T-helper 17 cell (primary cell): ENCODE measurements at regions not wholly inside any gene's neighbourhood (a gene's known extent, or its start where the extent isn't known, plus 50 kb on each side); places are given as distances from the start of the nearest gene placed in this dataset.

Experiments
- ATAC-seq: fragments of 150-1000 bp; cut with Tn5 transposase; 2 replicates; pipeline ENCODE4 v1.10.0; 2021; ENCODE audit warnings: mild to moderate bottlenecking, moderate library complexity
- DNase-seq, 3 donors: peaks; one replicate each; pipeline versions ENCODE4 v3.0.0 to v3.0.0-alpha.2; 2020 to 2021
- H3K9me3 ChIP-seq: one replicate; pipeline ENCODE4 v1.7.0; 2013; ENCODE audit warnings: low read length, mild to moderate bottlenecking; ENCODE audit not compliant: control insufficient read depth, poor library complexity, severe bottlenecking
- H3K27ac Mint-ChIP-seq: one replicate; pipeline ENCODE4 v1.8.0; 2022; ENCODE audit warnings: mild to moderate bottlenecking, moderate library complexity, mixed read lengths
- H3K27me3 Mint-ChIP-seq: one replicate; pipeline ENCODE4 v1.8.0; 2022; ENCODE audit warnings: mixed read lengths
- H3K36me3 Mint-ChIP-seq: one replicate; pipeline ENCODE4 v1.8.0; 2022; ENCODE audit warnings: low read depth, mixed read lengths
- H3K4me1 Mint-ChIP-seq: one replicate; pipeline ENCODE4 v1.8.0; 2022; ENCODE audit warnings: mild to moderate bottlenecking, mixed read lengths
- H3K4me3 Mint-ChIP-seq: one replicate; pipeline ENCODE4 v1.8.0; 2022; ENCODE audit warnings: mild to moderate bottlenecking, moderate library complexity, mixed read lengths

- H3K27ac Mint-ChIP-seq, result no peak overlapping the region
- H3K36me3 Mint-ChIP-seq, result no peaks in the 10 kb centered on the region
- no peaks in the 10 kb centered on the region for H3K9me3 ChIP-seq
- DNase-seq (no peak), ATAC-seq (no peak)
- no peaks in the 10 kb centered on the region for H3K27me3 Mint-ChIP-seq
- peaks cover 6% of the 10 kb centered on the region for H3K4me1 Mint-ChIP-seq
- no peak overlapping the region for H3K4me3 Mint-ChIP-seq
Measured at GRCh38 chr7:115127399-115128021, 205.6 kb downstream of the MDFIC start.

DNA sequence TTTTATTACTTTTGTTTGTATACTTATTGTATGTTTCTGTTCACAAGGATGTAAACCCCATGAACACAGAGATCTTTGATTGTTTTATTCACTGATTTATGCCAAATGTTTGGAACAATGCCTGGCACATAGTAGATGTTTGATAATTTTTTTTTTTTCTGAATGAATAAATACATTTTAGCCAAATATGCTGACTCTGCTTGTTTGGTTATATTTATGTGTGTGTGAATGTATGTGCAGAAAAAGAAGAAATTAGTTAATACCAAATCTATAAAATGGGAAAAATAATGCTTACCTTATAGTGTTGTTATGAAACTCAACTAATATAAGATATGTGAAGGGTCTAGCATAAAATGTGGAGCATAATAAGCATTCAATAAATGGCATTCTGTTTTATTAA is 203.9 kb downstream of the MDFIC start:
- DNase-seq, result no peak
- H3K9me3 ChIP-seq, result no peaks in the 10 kb centered on the region
- Mint-ChIP-seq H3K4me1 (peaks cover 9% of the 10 kb centered on the region), H3K27me3 (no peaks in the 10 kb centered on the region), H3K27ac (no peak overlapping the region), H3K36me3 (no peaks in the 10 kb centered on the region), H3K4me3 (no peak overlapping the region)
- ATAC-seq, result no peak

- H3K27me3 Mint-ChIP-seq, result no peaks in the 10 kb centered on the region
- no peak overlapping the region for H3K4me3 Mint-ChIP-seq
- DNase-seq (no peak), ATAC-seq (no peak)
- no peak overlapping the region for H3K27ac Mint-ChIP-seq
- no peaks in the 10 kb centered on the region for H3K36me3 Mint-ChIP-seq
- H3K9me3 ChIP-seq, result no peaks in the 10 kb centered on the region
- peaks cover 9% of the 10 kb centered on the region for H3K4me1 Mint-ChIP-seq
Measured at GRCh38 chr7:115125312-115125711, 203.4 kb downstream of the MDFIC start.

DNA sequence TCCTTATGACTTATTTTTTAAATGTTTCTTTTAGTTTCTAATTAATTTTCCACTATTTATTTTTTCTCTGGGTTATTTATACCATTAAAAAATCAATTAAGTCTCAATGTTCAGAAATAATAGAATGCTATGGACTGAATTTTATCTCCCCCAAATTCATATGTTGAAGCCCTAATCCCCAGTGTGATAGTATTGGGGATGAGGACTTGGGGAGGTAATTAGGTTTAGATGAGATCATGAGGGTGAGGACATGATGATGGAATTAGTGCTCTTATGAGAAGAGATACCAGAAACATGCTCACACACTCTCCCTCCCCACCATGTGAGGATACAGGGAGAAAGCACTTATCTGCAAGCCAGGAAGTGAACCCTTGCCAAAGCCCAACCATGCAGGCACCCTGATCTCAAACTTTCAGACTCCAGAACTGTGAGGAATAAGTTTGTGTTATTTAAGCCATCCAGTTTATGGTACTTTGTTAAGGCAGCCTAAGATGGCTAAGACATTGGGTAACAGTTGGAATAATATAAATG is 202.6 kb downstream of the MDFIC start:
- Mint-ChIP-seq H3K36me3 (no peaks in the 10 kb centered on the region), H3K4me3 (no peak overlapping the region), H3K27me3 (no peaks in the 10 kb centered on the region), H3K4me1 (peaks cover 10% of the 10 kb centered on the region), H3K27ac (no peak overlapping the region)
- no peaks in the 10 kb centered on the region for H3K9me3 ChIP-seq
- ATAC-seq, result no peak
- no peak for DNase-seq

GRCh38 chr7:115123441-115123840 is 201.5 kb downstream of the MDFIC start:
- Mint-ChIP-seq H3K4me1 (peaks cover 8% of the 10 kb centered on the region), H3K27me3 (no peaks in the 10 kb centered on the region), H3K36me3 (no peaks in the 10 kb centered on the region), H3K4me3 (no peak overlapping the region), H3K27ac (no peak overlapping the region)
- ATAC-seq, result no peak
- DNase-seq, result no peak
- no peaks in the 10 kb centered on the region for H3K9me3 ChIP-seq

GRCh38 chr7:115122388-115122787 is 200.5 kb downstream of the MDFIC start:
- H3K9me3 ChIP-seq, result no peaks in the 10 kb centered on the region
- Mint-ChIP-seq H3K36me3 (peaks cover 2% of the 10 kb centered on the region), H3K4me1 (peaks cover 8% of the 10 kb centered on the region), H3K27me3 (no peaks in the 10 kb centered on the region), H3K27ac (no peak overlapping the region), H3K4me3 (no peak overlapping the region)
- ATAC-seq, result no peak
- no peak for DNase-seq

GRCh38 chr7:115117748-115118147 is 195.9 kb downstream of the MDFIC start:
- Mint-ChIP-seq H3K4me3 (no peak overlapping the region), H3K4me1 (peaks cover 5% of the 10 kb centered on the region), H3K36me3 (peaks cover 4% of the 10 kb centered on the region), H3K27ac (no peak overlapping the region), H3K27me3 (no peaks in the 10 kb centered on the region)
- no peaks in the 10 kb centered on the region for H3K9me3 ChIP-seq
- ATAC-seq (no peak), DNase-seq (no peak)

GRCh38 chr7:115116773-115117715 is 195.2 kb downstream of the MDFIC start:
- ATAC-seq, result no peak
- no peaks in the 10 kb centered on the region for H3K9me3 ChIP-seq
- Mint-ChIP-seq H3K4me3 (no peak overlapping the region), H3K4me1 (peaks cover 5% of the 10 kb centered on the region), H3K36me3 (peaks cover 6% of the 10 kb centered on the region), H3K27ac (no peak overlapping the region), H3K27me3 (no peaks in the 10 kb centered on the region)
- no peak for DNase-seq

DNA sequence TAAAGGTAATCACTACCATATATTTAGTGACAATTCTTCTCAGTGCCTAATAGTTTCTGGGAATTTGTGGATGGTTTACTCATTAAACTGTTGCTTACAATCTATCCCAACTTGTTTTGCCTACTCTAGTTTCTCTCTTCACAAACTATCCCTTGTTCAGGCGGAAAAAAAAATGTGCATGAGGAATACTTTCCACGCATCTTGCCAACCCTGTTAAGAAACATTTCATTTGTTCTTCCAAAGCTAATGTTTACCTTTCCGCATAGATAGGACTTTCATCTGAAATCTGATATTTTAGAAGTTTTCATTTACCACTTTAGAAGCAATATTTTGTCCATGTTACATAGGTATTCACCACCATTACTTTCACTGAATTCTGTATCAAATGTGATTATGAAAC is 191.9 kb downstream of the MDFIC start:
- ATAC-seq, result no peak
- Mint-ChIP-seq H3K27me3 (no peaks in the 10 kb centered on the region), H3K4me3 (no peak overlapping the region), H3K27ac (no peak overlapping the region), H3K36me3 (peaks cover 8% of the 10 kb centered on the region), H3K4me1 (no peaks in the 10 kb centered on the region)
- DNase-seq, result no peak
- no peaks in the 10 kb centered on the region for H3K9me3 ChIP-seq

GRCh38 chr7:115113131-115113530 is 191.2 kb downstream of the MDFIC start:
- DNase-seq, result no peak
- Mint-ChIP-seq H3K4me3 (no peak overlapping the region), H3K36me3 (peaks cover 6% of the 10 kb centered on the region), H3K27ac (no peak overlapping the region), H3K27me3 (no peaks in the 10 kb centered on the region), H3K4me1 (no peaks in the 10 kb centered on the region)
- ATAC-seq, result no peak
- H3K9me3 ChIP-seq, result no peaks in the 10 kb centered on the region

DNA sequence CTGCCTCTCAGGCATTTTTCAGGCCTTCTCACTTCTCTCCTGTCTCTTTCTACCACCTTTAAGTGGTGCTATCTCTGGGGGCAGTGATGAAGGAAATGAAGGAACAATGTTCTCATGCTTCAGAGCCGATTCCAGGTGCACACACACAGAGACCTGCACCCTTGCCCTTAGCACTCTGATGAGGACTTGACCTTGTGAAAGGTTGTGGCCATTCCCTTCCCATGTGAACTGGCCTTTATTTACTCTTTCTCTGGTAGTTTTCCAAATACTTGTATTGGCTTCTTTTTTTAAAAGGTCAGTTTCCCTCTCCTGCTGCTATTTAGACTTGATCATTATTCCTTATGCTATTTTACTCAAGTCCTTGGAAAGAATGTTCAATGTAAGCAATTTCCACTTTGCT is 188.6 kb downstream of the MDFIC start:
- H3K27ac Mint-ChIP-seq, result no peak overlapping the region
- no peak for ATAC-seq
- no peak overlapping the region for H3K4me3 Mint-ChIP-seq
- H3K9me3 ChIP-seq, result no peaks in the 10 kb centered on the region
- DNase-seq, result no peak
- H3K4me1 Mint-ChIP-seq, result no peaks in the 10 kb centered on the region
- no peaks in the 10 kb centered on the region for H3K27me3 Mint-ChIP-seq
- H3K36me3 Mint-ChIP-seq, result peaks cover 6% of the 10 kb centered on the region

DNA sequence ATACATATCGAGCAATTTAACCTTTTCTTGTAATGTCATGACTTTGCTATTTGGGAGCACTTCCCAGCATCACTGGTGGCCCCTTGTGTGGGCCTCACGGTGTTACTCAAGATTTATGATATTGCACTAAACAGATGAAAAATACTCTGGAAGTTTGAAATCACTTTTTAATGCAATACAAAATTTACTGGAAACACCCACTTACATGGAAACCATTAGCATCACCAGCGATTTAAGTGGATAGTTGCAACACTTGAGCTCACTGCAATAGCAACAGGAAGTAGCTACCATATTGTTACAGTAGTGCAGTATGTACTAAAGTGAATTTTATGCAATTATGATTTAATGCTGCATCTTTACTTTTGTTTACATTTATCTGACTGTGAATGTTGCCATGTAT is 184.4 kb downstream of the MDFIC start:
- Mint-ChIP-seq H3K27me3 (no peaks in the 10 kb centered on the region), H3K36me3 (no peaks in the 10 kb centered on the region), H3K4me1 (no peaks in the 10 kb centered on the region), H3K4me3 (no peak overlapping the region), H3K27ac (no peak overlapping the region)
- ATAC-seq, result no peak
- DNase-seq, result no peak
- H3K9me3 ChIP-seq, result no peaks in the 10 kb centered on the region

GRCh38 chr7:115102738-115103137 is 180.8 kb downstream of the MDFIC start:
- no peaks in the 10 kb centered on the region for H3K27me3 Mint-ChIP-seq
- no peak overlapping the region for H3K27ac Mint-ChIP-seq
- ATAC-seq (no peak), DNase-seq (no peak)
- H3K4me1 Mint-ChIP-seq, result no peaks in the 10 kb centered on the region
- H3K4me3 Mint-ChIP-seq, result no peak overlapping the region
- no peaks in the 10 kb centered on the region for H3K9me3 ChIP-seq
- no peaks in the 10 kb centered on the region for H3K36me3 Mint-ChIP-seq
